DND-41 (cell line): ENCODE measurements at regions not wholly inside any gene's neighbourhood (a gene's known extent, or its start where the extent isn't known, plus 50 kb on each side); places are given as distances from the start of the nearest gene placed in this dataset.

Experiments used
- ATAC-seq: fragments of 200-7000 bp; cut with Tn5 transposase; 3 replicates; pipeline ENCODE4 v1.9.1; 2021; ENCODE audit warnings: low read depth; ENCODE audit not compliant: insufficient read depth
- DNase-seq: peaks from one replicate; pipeline ENCODE4 v3.0.0-alpha.2; 2020
- H2AFZ ChIP-seq: 2 replicates; pipeline ENCODE4 v1.6.0; 2012; ENCODE audit warnings: low read depth, low read length
- H3K27ac ChIP-seq: 2 replicates; pipeline ENCODE4 v1.5.1; 2012; ENCODE audit warnings: low read length, inconsistent platforms
- H3K27me3 ChIP-seq: fragments of 200-600 bp; sonication (generic); 2 replicates; pipeline ENCODE4 v1.6.0; 2012; ENCODE audit warnings: low read length, mild to moderate bottlenecking, inconsistent platforms; ENCODE audit not compliant: insufficient read depth, poor library complexity
- H3K36me3 ChIP-seq: 2 replicates; pipeline ENCODE4 v1.5.1; 2012; ENCODE audit warnings: low read length, inconsistent platforms; ENCODE audit not compliant: insufficient read depth
- H3K4me1 ChIP-seq: 2 replicates; pipeline ENCODE4 v1.5.1; 2012; ENCODE audit warnings: mild to moderate bottlenecking, low read length; ENCODE audit not compliant: insufficient read depth
- H3K4me2 ChIP-seq: 2 replicates; pipeline ENCODE4 v1.6.0; 2012; ENCODE audit warnings: mild to moderate bottlenecking, moderate library complexity, low read length, inconsistent platforms; ENCODE audit not compliant: insufficient read depth
- H3K4me3 ChIP-seq, 2 experiments: fragments of 200-600 bp in 1 of 2; shearing (Covaris generic) in 1 of 2; 2 replicates each; pipeline ENCODE4 v1.5.1; 2012 to 2016; ENCODE audit warnings: inconsistent platforms in 2 of 2, low read length in 2 of 2, mild to moderate bottlenecking in 2 of 2, low read depth in 1 of 2, moderate library complexity in 1 of 2
- H3K79me2 ChIP-seq: 2 replicates; pipeline ENCODE4 v1.6.0; 2012; ENCODE audit warnings: low read length, inconsistent platforms; ENCODE audit not compliant: insufficient read depth
- H3K9ac ChIP-seq: 2 replicates; pipeline ENCODE4 v1.6.0; 2012; ENCODE audit warnings: low read depth, mild to moderate bottlenecking, inconsistent platforms, low read length, moderate library complexity
- H3K9me3 ChIP-seq: 2 replicates; pipeline ENCODE4 v1.5.1; 2012; ENCODE audit warnings: low read length, moderate library complexity, mild to moderate bottlenecking, inconsistent platforms; ENCODE audit not compliant: insufficient read depth, severe bottlenecking
- H4K20me1 ChIP-seq: 2 replicates; pipeline ENCODE4 v1.6.0; 2012; ENCODE audit warnings: low read length; ENCODE audit not compliant: insufficient read depth
- CTCF ChIP-seq: IDR thresholded peaks from 2 replicates; pipeline ENCODE4 v1.5.1; 2012; ENCODE audit warnings: borderline replicate concordance, low read length, moderate library complexity, mild to moderate bottlenecking; ENCODE audit not compliant: poor library complexity, severe bottlenecking; ENCODE audit errors: extremely low read depth
- EZH2 ChIP-seq: IDR thresholded peaks from 3 replicates; pipeline ENCODE4 v1.6.1; 2012; ENCODE audit warnings: borderline replicate concordance, low read depth, mild to moderate bottlenecking, moderate library complexity, low read length, inconsistent platforms; ENCODE audit not compliant: severe bottlenecking

- no peak for ATAC-seq
- no peaks in the 10 kb centered on the region for H3K79me2 ChIP-seq
- H2AFZ ChIP-seq, result no peak overlapping the region
- H3K4me2 ChIP-seq, result no peak overlapping the region
- H3K27ac ChIP-seq, result no peak overlapping the region
- no peaks in the 10 kb centered on the region for H4K20me1 ChIP-seq
- no peaks in the 10 kb centered on the region for H3K27me3 ChIP-seq
- no peaks in the 10 kb centered on the region for H3K4me1 ChIP-seq
- H3K9me3 ChIP-seq, result no peaks in the 10 kb centered on the region
- no peak overlapping the region for H3K9ac ChIP-seq
- DNase-seq, result no peak
- no peak overlapping the region for H3K4me3 ChIP-seq
- no peaks in the 10 kb centered on the region for H3K36me3 ChIP-seq
- TF ChIP-seq EZH2 (no peak), CTCF (no peak)
These were observed 1047.2 kb upstream of the PIK3C3 start for GRCh38 chr18:40907842-40908241.

- DNase-seq, result no peak
- Histone ChIP-seq H3K9ac (no peak overlapping the region), H4K20me1 (no peaks in the 10 kb centered on the region), H3K4me1 (no peaks in the 10 kb centered on the region), H3K27ac (no peak overlapping the region), H3K4me2 (no peak overlapping the region), H2AFZ (no peak overlapping the region), H3K36me3 (no peaks in the 10 kb centered on the region), H3K4me3 (no peak overlapping the region), H3K9me3 (no peaks in the 10 kb centered on the region), H3K79me2 (no peaks in the 10 kb centered on the region), H3K27me3 (no peaks in the 10 kb centered on the region)
- TF ChIP-seq EZH2, result no peak
- no peak for ATAC-seq
These were observed 1050.7 kb upstream of the PIK3C3 start for GRCh38 chr18:40904295-40904694.

- no peaks in the 10 kb centered on the region for H3K36me3 ChIP-seq
- no peaks in the 10 kb centered on the region for H3K79me2 ChIP-seq
- DNase-seq, result no peak
- ATAC-seq, result no peak
- no peak overlapping the region for H3K27ac ChIP-seq
- H4K20me1 ChIP-seq, result no peaks in the 10 kb centered on the region
- no peak overlapping the region for H3K4me3 ChIP-seq
- H3K27me3 ChIP-seq, result no peaks in the 10 kb centered on the region
- H3K4me2 ChIP-seq, result no peak overlapping the region
- no peak overlapping the region for H2AFZ ChIP-seq
- no peak for TF ChIP-seq EZH2
- TF ChIP-seq CTCF, result no peak
- H3K9ac ChIP-seq, result no peak overlapping the region
- no peaks in the 10 kb centered on the region for H3K4me1 ChIP-seq
- H3K9me3 ChIP-seq, result no peaks in the 10 kb centered on the region
These were observed 1052.6 kb upstream of the PIK3C3 start for GRCh38 chr18:40902436-40902835.

GRCh38 chr18:40897884-40898283 is 1057.2 kb upstream of the PIK3C3 start:
- H3K36me3 ChIP-seq, result no peaks in the 10 kb centered on the region
- H3K4me1 ChIP-seq, result no peaks in the 10 kb centered on the region
- H4K20me1 ChIP-seq, result no peaks in the 10 kb centered on the region
- no peak overlapping the region for H3K9ac ChIP-seq
- no peaks in the 10 kb centered on the region for H3K9me3 ChIP-seq
- H3K79me2 ChIP-seq, result no peaks in the 10 kb centered on the region
- no peak overlapping the region for H3K4me3 ChIP-seq
- no peak for TF ChIP-seq EZH2
- TF ChIP-seq CTCF, result no peak
- H2AFZ ChIP-seq, result no peak overlapping the region
- H3K4me2 ChIP-seq, result no peak overlapping the region
- DNase-seq (no peak), ATAC-seq (no peak)
- no peaks in the 10 kb centered on the region for H3K27me3 ChIP-seq
- no peak overlapping the region for H3K27ac ChIP-seq
